Inferior parietal cortex (tissue), 1 donor: ENCODE measurements at regions not wholly inside any gene's neighbourhood (a gene's known extent, or its start where the extent isn't known, plus 50 kb on each side); places are given as distances from the start of the nearest gene placed in this dataset.
"Not testable (repeated sequence)": the region's sequence is repeated elsewhere in the genome, so short reads cannot be mapped to it uniquely, and the experiment has no call there.

Source experiments
- DNase-seq: peaks from one replicate; pipeline ENCODE4 v3.0.0-alpha.2; 2016; ENCODE audit errors: extremely low spot score

DNA sequence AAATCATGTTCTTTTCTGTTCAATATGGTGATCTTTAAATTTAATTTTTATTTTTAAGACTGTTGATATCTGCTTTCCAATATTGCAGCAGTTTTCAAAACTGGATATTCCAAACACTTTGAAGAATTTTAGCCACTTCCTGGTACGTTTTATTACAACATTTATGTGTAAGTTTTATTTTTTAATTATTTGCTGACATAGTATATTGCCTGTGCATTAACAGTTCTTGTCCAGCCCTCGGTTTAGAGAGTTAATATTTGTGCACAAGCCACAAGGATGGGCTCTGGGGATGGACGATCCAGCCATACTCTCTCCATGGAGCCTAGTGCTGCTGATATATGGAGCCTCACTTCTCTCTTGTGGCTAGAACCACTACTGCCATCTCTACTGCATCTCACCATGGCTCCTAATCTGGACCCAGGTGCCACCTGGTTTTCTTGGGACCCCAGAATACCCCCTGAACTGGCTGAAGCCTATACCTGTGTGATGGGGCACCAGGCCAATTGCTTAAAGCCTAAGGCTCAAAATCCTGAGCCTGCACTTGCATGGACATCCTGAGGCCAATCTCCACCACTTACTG lies 262.5 kb downstream of the RASSF9 start:
- no peak for DNase-seq

DNA sequence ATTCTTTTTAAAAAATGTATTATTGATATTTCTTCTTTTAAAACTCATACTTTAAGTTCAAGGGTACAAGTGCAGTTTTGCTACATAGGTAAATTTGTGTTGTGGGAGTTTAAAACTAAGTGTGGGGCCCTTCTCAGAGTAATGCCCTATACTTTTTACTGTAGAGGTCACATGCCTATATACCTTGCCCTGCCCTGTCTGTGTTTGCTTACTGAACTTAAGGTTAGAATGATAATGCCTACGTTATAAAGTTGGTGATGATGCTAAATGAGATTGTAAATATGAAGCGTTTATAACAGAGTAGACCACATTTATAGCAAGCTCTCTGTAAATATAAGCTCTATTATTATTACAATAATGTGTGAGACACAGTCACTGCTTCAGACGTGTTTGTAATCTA lies 261.9 kb downstream of the RASSF9 start:
- DNase-seq: no peak

DNA sequence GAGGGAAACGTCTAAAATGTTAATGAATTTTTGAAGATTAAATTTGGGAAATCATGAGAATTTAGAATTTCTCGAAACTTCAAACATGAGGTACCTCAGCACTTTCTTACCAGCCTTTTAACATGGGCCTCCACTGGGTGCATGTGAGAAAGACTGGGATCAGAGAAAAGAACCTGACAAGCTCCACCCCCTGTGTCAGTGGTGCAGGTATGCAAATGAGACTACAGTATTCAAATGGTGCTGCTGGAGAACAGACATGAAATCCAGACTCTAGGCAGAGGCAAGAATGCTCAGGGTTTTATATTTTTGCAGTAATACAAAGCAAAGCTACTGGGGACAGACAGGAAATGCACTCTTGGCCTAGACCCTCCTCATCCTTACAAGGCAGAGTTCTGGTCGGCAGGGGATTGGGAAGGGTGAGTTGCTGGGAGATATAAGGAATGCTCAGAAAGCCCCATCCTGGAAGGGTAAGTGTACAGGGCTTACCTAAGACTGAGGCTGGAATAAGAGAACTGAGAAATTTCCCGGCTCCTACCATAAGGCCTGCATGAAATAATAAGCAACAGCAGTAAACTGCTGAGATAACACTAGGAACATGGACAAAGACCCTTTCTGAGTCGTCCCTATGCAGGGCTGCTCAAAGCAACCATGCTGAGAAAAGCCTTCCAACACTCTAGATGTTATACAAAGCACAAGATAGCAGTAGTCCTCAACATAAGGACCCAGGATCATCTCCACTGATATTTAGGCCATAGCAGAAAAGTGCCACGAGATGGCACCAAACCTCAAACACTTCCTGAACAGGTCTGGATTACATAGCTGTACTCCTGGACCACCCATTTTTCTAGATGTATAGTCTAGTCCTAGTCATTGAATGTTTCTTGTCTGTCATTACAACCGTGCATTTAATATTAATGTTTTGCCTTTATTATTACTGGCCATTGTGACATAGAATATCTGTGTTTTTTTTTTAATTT lies 260.8 kb downstream of the RASSF9 start:
- DNase-seq: peak; percentile 54

DNA sequence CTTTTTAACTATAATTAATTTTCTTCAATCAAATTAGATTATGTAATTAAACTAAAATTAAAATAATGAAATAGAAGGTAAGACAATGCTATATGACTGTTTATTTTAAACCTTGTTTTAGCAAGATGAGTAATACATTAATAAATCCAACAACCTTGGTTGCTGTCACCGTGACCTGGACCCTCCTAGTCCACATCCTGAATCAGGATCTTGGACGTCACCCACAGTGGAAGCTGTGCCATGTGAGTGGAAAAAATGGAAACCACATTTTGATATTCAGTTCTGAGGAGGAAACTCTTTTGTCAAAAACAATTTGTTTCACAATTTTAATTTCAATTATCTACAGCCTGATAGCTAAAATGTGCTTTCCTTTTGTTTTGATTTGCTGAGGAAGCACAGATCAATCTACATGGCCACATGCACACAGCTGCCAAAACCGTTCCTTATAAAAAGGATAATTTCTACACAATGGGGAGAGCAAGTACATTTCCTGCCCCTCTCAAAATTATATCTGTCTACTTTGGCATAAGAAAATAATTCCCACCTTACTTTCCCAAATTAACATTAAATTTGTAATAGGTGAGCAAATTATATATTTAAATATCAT lies 255.5 kb downstream of the RASSF9 start:
- no peak for DNase-seq

DNA sequence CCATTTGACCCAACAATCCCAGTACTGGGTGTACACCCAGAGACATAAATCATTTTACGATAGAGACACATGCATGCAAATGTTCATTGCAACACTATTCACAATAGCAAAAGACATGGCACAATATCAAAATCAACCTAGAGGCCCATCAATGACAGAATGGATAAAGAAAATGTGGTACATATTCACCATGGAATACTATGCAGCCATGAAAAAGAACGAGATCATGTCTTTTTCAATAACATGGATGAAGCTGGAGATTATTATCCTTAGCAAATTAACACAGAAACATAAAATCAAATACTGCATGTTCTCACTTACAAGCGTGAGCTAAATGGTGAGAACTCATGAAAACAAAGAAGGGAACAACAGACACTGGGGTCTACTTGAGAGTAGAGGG lies 249.1 kb downstream of the RASSF9 start:
- DNase-seq: no peak

DNA sequence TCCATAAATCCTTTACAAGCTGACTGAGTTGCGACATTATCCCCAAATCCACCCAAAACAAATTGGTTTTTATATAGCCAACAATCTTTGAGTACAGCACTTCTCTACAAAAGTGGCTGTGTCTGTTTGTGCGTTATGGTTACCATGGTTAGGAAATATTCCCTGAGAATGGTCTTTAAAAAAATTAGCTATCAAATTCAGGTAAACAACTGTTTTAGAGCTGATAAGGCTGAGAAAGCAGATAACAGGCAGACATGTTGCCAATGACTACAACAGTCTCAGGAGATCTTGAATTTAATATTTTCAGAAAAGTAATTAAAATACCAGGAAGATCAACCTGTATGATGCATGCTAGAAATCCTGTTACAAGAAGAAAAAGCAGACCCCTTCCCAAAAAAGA lies 248.0 kb downstream of the RASSF9 start:
- DNase-seq: no peak

DNA sequence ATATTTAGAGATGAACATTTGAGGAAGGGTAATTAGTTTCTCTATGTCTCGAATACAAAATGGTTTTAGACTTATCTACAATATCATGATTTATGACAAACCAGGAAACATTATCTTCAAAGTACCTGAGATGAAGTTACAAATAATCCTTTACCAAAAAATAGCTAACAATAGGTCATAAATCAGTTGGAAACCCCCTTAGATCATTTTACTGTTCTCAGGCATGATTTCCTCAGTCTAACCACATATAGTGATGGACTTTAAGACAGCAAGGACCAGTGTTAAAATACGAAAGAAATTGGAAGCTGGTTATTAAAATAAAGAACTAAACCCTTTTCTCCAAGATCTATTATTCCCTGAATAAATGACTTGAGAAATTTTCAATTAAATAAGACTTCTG lies 235.4 kb downstream of the RASSF9 start:
- DNase-seq: no peak

DNA sequence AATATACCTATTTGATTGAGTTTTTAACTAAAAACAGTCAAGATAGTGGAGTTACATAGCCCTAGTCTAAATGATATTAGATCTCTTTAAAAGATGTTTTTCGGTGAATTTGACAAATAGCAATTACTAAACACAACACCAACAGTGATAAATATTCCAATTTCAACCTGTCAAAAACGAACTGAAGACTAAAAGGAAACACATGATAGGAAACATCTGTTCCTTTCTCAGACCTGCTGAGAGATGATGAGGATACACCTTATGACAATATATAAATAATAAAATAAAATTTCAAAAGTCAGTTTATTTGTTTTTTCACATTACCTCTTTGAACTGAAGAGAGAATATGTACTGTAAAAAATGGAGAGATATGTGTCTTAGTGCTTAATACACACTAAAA lies 232.7 kb downstream of the RASSF9 start:
- no peak for DNase-seq

DNA sequence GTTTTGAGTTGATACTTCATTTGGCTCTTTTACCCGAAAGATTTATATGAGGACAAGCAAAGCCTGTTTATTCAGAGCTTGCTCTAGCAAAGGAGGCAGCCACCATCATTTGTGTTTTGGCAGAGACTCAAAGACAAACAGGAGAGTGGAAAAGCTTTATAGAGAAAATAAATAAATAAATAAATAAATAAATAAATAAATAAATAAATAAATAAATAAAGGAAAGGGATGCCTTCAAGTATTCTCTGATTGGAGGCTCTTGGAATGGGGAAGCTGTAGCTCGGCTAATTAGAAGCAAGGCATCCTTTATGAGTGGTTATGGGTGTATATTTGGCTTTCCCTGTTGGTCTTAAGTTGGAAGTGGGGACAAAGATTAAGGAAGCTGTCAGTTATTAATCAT lies 229.8 kb downstream of the RASSF9 start:
- DNase-seq: no peak

DNA sequence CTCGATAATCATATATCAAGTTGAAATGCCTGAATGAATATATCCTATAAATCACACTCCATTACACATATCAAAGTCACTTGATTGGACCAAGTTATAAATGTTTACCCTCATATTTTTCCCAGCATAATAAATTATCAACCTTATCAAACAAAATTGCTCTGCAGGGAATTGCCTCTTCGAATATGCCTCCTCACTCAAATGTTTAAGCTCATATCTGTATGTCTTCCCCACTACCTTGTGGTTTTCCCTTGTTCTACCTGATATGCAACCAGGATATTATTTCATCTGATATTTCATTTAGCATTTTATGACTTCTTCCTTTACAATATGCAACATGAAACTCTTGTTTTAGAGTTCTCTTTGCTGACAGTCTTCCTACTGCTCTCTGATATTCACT lies 226.4 kb downstream of the RASSF9 start:
- DNase-seq: no peak

DNA sequence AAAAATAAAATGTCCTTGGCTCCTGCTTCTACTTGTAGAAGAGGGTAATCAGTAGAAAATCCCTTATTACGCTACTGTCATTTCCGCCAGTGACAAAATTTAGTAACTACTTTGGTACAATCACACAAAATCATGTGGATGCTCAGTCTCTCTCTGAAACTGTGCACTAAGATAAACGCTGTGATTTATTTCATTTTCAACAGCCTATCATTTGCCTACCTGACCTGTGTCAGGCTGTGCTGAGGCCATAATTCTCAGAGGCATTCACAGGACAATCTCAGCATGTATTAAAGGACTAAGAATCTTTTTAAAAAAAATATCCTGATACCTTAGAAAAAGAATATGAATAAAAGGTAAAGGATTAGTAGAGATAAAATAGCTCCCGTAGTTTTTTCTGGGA lies 226.0 kb downstream of the RASSF9 start:
- no peak for DNase-seq

DNA sequence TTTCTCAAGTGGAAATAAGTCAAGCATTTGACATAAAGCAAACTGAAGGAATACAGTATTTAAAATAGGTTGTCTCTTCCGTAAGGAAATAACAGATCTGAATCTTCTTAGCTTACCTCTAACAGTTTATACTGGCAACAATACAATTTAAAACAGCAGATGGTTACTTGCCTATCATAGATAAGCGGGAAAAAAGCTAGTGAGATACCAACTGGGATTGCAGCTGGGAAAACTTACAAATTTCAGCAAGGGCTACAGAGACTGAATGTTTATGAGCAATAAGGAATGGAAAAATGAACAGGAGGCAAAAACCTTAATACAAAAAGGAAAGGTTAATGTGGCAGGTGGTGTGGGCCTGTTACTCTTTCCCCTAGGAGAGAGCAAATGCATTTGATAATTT lies 220.0 kb downstream of the RASSF9 start:
- DNase-seq: no peak

DNA sequence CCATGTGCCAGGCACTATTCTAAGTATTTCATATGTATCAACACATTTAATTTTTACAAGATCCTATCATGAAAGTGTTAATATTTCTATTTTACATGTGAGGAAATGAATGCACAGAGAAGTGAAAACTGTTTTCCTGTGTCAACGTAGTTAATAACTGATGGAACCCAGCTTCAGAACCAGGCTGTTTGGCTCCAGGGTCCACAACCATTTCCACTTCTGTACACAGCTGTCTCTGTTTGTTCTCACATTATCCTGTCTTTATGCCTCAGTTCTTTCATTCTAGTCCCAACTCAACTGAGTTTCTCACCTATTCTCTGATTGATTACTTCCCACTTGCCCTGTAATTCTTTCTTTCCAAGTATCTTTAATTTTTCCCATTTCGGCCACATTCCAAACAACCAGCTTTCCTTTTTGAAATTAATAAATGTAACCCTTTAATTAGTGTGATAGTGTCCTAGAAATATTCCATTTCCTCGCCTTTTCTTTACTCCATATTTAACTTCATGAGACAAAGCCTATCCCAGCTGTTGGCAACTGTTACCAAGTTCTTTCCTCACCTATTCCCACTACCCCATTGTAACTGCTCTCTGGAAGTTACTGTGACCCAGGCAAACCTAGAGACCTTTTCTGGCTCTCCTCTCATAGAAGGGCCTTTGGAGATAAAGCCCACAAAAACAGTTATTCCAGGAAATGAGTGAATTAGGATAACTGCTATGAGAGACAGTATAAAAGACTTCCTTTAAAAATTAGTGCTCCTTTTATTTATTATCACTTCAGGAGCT lies 218.7 kb downstream of the RASSF9 start:
- DNase-seq: no peak

DNA sequence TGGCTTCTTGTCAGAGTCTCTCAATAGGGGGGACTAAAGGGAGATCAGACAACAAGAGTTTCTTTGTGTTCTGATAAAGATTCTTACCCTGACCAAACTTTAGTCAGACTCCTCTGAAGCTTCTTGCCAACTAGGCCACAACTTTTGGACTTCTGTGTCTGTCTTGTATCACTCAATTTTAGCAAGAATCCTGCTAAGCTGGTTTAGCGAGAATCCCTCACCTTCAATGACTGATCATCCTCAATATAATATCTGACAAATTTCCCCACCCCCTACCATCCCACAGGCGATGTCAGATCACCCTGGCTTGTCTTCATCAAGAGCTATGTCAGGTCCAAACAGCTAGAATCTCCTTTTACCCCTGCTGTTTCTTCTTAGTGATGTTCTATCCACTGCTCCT lies 215.2 kb downstream of the RASSF9 start:
- DNase-seq: no peak

DNA sequence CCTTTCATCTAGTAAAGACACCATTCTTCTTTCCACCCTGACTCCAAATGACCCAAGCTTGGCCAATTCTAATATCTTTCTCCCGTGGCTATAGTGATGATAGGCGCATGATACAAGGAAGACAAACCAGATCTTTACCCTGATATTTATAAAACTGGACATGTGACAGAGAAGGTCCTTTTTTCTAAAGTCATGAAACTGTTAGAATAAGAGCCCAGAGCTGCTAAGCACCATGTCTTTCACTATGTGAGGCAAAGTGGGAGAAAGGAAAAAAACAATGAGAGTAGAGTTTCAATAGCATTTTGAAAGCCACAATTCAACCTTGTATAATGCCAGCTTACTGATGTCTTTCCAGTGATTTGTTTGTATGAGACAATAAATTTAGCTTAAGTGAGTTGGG lies 212.4 kb downstream of the RASSF9 start:
- no peak for DNase-seq

DNA sequence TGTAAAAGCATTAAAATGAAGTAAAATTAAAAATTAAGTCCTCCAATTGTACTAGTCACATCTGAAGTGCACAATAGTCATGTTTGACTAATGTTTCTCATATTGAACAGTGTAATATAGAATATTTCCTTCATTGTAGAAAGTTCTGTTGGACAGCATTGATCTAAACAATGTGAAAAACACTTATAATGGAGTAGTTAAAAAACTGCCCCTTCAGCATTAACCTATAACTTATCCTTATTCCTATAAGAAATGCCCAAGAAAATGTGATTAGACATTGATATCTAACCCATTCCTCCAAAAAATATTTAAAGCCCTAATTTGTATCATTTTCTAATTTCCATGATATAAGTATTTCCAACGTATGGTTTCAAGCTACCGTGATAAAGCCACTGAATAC lies 210.7 kb downstream of the RASSF9 start:
- DNase-seq: no peak

DNA sequence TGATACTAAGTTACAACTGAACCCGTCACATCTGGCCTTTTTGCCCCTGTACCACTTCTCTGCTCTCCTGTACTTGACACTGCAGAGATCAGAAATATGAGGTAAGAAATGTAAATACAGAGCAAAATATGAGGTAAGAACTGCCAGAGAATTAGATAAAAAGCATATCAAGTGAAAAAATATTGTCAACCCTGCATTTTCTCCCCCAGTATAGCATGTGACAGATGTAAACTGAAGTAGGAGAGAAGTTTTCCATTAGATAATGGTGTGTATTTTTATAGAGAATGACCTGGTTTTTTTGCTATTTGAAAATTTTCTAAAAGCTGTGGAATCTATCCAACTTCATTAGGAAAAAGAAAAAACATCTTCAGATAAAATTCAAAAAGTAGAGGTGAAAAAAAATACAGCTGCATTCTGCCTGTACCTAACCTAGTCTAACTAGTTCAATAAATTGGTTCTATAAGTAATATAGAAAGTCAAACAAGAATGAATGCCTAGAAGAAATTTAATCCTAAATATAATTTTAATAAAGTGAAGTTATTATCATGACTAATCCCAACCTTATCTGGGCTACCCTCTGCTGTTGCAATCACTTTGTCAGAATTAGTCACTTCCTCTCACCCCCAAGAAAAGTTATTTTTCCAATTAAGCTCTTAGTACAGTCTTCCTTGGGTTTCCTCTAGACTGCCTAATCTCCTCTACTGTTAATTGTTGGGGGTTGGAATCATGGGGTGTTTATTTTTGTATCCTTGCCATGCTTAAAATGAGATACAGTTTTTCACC lies 210.0 kb downstream of the RASSF9 start:
- DNase-seq: no peak

DNA sequence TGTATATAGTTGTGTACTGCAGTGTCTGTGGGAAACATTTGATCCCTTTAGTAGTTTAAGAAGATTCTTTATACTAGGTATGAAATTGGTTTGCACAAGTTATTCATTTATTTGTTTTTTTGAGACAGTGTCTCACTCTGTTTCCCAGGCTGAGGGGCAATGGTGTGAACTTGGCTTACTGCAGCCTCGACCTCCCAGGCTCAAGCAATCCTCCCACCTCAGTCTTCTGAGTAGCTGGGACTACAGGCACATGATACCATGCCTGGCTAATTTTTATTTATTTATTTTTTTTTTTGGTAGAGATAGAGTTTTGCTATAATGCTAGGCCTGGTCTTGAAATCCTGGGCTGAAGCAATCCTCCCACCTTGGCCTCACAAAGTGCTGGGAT lies 209.4 kb downstream of the RASSF9 start:
- no peak for DNase-seq

DNA sequence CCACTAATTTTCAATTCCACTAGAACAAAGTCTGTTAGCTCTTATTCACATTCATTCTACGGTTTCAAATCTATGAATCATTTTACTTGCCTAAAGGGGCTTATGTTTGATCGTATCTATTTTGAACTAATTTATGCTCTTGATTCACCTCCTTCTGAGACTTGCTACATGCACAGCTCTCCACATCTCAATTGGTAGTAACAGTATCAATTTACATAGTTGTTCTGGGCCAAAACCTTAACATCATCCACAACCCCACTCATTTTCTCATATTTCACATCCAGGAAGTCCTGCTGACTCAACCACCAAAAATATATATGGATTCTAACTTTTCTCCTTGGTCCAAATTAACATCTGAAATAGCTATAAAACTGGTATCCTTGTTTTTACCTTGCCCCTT lies 208.6 kb downstream of the RASSF9 start:
- DNase-seq: no peak

DNA sequence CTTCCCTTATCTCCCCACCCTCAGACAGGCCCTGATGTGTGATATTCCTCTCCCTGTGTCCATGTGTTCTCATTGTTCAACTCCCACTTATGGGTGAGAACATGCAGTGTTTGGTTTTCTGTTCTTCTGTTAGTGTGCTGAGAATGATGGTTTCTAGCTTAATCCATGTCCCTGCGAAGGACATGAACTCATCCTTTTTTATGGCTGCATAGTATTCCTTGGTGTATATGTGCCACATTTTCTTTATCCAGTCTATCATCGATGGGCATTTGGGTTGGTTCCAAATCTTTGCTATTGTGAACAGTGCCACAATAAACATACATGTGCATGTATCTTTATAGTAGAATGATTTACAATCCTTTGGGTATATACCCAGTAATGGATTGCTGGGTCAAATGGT lies 207.6 kb downstream of the RASSF9 start:
- DNase-seq: not testable (repeated sequence)

DNA sequence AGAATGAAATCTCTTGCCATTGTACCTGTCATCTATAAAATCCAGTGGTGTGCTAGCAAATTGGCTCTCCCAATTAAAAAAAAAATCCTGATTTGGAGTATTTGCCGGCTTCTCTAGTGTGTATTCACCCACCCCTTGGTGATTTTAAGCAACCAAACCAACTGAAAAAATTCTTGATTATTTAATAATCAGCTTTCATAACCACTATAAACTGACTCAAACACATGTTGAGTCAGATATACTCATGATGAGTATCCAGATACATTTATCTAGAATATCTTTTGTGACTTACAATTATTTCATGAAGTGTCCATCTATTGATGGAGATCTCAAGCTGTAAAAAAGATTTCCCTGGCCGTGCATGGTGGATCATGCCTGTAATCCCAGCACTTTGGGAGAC lies 205.4 kb downstream of the RASSF9 start:
- no peak for DNase-seq
